GM18907 (cell line): ENCODE measurements at regions not wholly inside any gene's neighbourhood (a gene's known extent, or its start where the extent isn't known, plus 50 kb on each side); places are given as distances from the start of the nearest gene placed in this dataset.

Experiments used
- ATAC-seq: cut with Tn5 transposase; IDR thresholded peaks from one replicate; pipeline ENCODE4 v1.9.1; 2021; ENCODE audit warnings: mild to moderate bottlenecking, moderate library complexity; ENCODE audit not compliant: unreplicated experiment

GRCh38 chr10:117427356-117427755 is 52.1 kb upstream of the PDZD8 start:
- ATAC-seq: no peak

DNA sequence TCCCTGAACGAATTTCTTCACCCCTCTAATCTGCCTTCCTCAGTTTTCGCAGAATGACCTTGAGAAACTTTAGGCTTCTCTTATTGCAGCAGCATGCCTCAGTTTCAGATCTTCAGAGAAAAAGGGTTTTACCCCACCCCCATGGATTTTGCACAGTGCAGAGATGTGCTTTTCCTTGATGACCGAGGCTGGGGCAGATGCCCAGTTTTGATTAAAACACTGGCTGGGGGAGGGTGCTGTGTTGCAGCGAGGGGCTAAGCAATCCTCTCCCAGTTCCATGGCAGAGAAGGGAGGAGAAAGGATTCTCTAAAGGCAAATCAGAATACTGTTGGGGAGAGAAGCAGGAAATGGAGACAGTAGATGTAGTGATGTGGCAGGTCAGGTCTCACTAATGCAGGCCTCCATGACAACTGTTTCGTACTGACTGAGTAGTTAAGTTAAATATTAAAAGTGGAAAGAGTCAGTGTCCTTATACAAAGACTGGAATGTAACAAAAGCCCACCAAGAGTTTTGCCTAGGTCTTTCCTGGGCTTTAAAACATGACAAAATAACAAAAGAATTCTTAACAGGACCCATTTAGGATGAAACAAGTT is 50.8 kb upstream of the PDZD8 start:
- ATAC-seq: peak; percentile 90

GRCh38 chr10:117424883-117425649 is 49.8 kb upstream of the PDZD8 start:
- no peak for ATAC-seq
